OCI-M1 (cell line): ENCODE measurements at regions not wholly inside any gene's neighbourhood (a gene's known extent, or its start where the extent isn't known, plus 50 kb on each side); places are given as distances from the start of the nearest gene placed in this dataset.
A peak's percentile ranks its signal among the peaks of the same experiment; 100 is the strongest.

Source experiments
- DNase-seq: peaks from one replicate; lab custom pipeline; 2025; lab: John Stamatoyannopoulos, UW

GRCh38 chr10:105726149-105726548 lies 1085.1 kb downstream of the SORCS3 start:
- no peak for DNase-seq

- no peak for DNase-seq
These were observed 1083.9 kb downstream of the SORCS3 start for GRCh38 chr10:105725007-105725406.

GRCh38 chr10:105718207-105718995 lies 1077.3 kb downstream of the SORCS3 start:
- peak; percentile 68 for DNase-seq

GRCh38 chr10:105714728-105715127 lies 1073.6 kb downstream of the SORCS3 start:
- no peak for DNase-seq

- peak; percentile 15 for DNase-seq
These were observed 1066.5 kb downstream of the SORCS3 start for GRCh38 chr10:105707603-105708002.

GRCh38 chr10:105706281-105707026 lies 1065.4 kb downstream of the SORCS3 start:
- no peak for DNase-seq

- no peak for DNase-seq
These were observed 1061.1 kb downstream of the SORCS3 start for GRCh38 chr10:105702211-105702610.

GRCh38 chr10:105700218-105700617 lies 1059.1 kb downstream of the SORCS3 start:
- no peak for DNase-seq

GRCh38 chr10:105699504-105699903 lies 1058.4 kb downstream of the SORCS3 start:
- no peak for DNase-seq

GRCh38 chr10:105698592-105698991 lies 1057.5 kb downstream of the SORCS3 start:
- no peak for DNase-seq

- DNase-seq: no peak
These were observed 1056.2 kb downstream of the SORCS3 start for GRCh38 chr10:105697290-105697780.

- peak; percentile 26 for DNase-seq
These were observed 1050.7 kb downstream of the SORCS3 start for GRCh38 chr10:105691811-105692210.

- DNase-seq: no peak
These were observed 1041.8 kb downstream of the SORCS3 start for GRCh38 chr10:105682911-105683310.

- DNase-seq: peak; percentile 21
These were observed 1040.0 kb downstream of the SORCS3 start for GRCh38 chr10:105681051-105681450.

- no peak for DNase-seq
These were observed 1038.7 kb downstream of the SORCS3 start for GRCh38 chr10:105679781-105680180.

GRCh38 chr10:105675333-105675732 lies 1034.2 kb downstream of the SORCS3 start:
- DNase-seq: no peak

GRCh38 chr10:105674448-105674847 lies 1033.4 kb downstream of the SORCS3 start:
- peak; percentile 15 for DNase-seq

GRCh38 chr10:105658696-105659095 lies 1017.6 kb downstream of the SORCS3 start:
- no peak for DNase-seq

- no peak for DNase-seq
These were observed 1015.8 kb downstream of the SORCS3 start for GRCh38 chr10:105656856-105657255.

- no peak for DNase-seq
These were observed 1009.2 kb downstream of the SORCS3 start for GRCh38 chr10:105650306-105650705.

GRCh38 chr10:105647354-105647753 lies 1006.3 kb downstream of the SORCS3 start:
- no peak for DNase-seq

- no peak for DNase-seq
These were observed 1003.9 kb downstream of the SORCS3 start for GRCh38 chr10:105644978-105645377.

- DNase-seq: no peak
These were observed 1003.5 kb downstream of the SORCS3 start for GRCh38 chr10:105644559-105644958.
